Upper lobe of left lung (tissue), 4 donors: ENCODE measurements at regions not wholly inside any gene's neighbourhood (a gene's known extent, or its start where the extent isn't known, plus 50 kb on each side); places are given as distances from the start of the nearest gene placed in this dataset.

Experiments used
- EP300 ChIP-seq, 4 donors: sonication (generic); formaldehyde crosslinking; IDR thresholded peaks; one replicate each; pipeline ENCODE4 v1.5.1; 2017; ENCODE audit warnings: antibody characterized with exemption in 4 of 4, control low read depth in 2 of 4
- POLR2A ChIP-seq, 4 donors: fragments of 450-650 bp; IDR thresholded peaks; one replicate each; pipeline ENCODE4 v1.5.1; 2016 to 2017; ENCODE audit warnings: antibody characterized with exemption in 4 of 4, mild to moderate bottlenecking in 2 of 4
- POLR2AphosphoS5 ChIP-seq, 2 donors: sonication (generic); formaldehyde crosslinking; IDR thresholded peaks; one replicate each; pipeline ENCODE4 v1.5.1; 2017; ENCODE audit warnings: antibody characterized with exemption in 2 of 2
- TF ChIP-seq, protein P1 (sequence below), 6 experiments: fragments of 450-650 bp in 4 of 6; fragments of 200-600 bp in 2 of 6; sonication (generic) in 2 of 6; IDR thresholded peaks; one replicate each; pipeline ENCODE4 v1.5.1; 2016 to 2019; ENCODE audit warnings: antibody characterized with exemption in 6 of 6

- TF ChIP-seq, protein P1, sequence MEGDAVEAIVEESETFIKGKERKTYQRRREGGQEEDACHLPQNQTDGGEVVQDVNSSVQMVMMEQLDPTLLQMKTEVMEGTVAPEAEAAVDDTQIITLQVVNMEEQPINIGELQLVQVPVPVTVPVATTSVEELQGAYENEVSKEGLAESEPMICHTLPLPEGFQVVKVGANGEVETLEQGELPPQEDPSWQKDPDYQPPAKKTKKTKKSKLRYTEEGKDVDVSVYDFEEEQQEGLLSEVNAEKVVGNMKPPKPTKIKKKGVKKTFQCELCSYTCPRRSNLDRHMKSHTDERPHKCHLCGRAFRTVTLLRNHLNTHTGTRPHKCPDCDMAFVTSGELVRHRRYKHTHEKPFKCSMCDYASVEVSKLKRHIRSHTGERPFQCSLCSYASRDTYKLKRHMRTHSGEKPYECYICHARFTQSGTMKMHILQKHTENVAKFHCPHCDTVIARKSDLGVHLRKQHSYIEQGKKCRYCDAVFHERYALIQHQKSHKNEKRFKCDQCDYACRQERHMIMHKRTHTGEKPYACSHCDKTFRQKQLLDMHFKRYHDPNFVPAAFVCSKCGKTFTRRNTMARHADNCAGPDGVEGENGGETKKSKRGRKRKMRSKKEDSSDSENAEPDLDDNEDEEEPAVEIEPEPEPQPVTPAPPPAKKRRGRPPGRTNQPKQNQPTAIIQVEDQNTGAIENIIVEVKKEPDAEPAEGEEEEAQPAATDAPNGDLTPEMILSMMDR (IDR thresholded peaks at IDR 0.05): no peak
- TF ChIP-seq POLR2AphosphoS5 (IDR thresholded peaks at IDR 0.05) (no peak), EP300 (IDR thresholded peaks at IDR 0.05) (no peak), POLR2A (IDR thresholded peaks at IDR 0.05) (no peak)
Observed at GRCh38 chr7:115672024-115672423, 358.5 kb downstream of the TFEC start.
